Stimulated activated naive B cell treated with anti-CD40 and anti-IgM and Interleukin-4, amounts not matched to agents 10 μg/mL and 1 μg/mL and 100 μg/mL, for 72 hours (primary cell): ENCODE measurements at regions not wholly inside any gene's neighbourhood (a gene's known extent, or its start where the extent isn't known, plus 50 kb on each side); places are given as distances from the start of the nearest gene placed in this dataset.

Source experiments
- ATAC-seq, 2 donors: fragments of 150-1000 bp; cut with Tn5 transposase; replicated peaks; 2 replicates each; pipeline ENCODE4 v1.10.0; 2021; ENCODE audit warnings: moderate library complexity in 1 of 2
- DNase-seq: peaks from one replicate; pipeline ENCODE4 v3.0.0; 2021
- H3K27ac Mint-ChIP-seq: one replicate; pipeline ENCODE4 v1.8.0; 2022; ENCODE audit warnings: mild to moderate bottlenecking, mixed read lengths
- H3K27me3 Mint-ChIP-seq, 2 donors: one replicate each; pipeline ENCODE4 v1.8.0; 2022; ENCODE audit warnings: mixed read lengths in 2 of 2
- H3K36me3 Mint-ChIP-seq, 2 donors: one replicate each; pipeline ENCODE4 v1.8.0; 2022; ENCODE audit warnings: mixed read lengths in 2 of 2, mild to moderate bottlenecking in 1 of 2
- H3K4me1 Mint-ChIP-seq, 2 donors: one replicate each; pipeline ENCODE4 v1.8.0; 2022; ENCODE audit warnings: mixed read lengths in 2 of 2, mild to moderate bottlenecking in 1 of 2
- H3K4me3 Mint-ChIP-seq, 2 donors: one replicate each; pipeline ENCODE4 v1.8.0; 2022; ENCODE audit warnings: mild to moderate bottlenecking in 2 of 2, mixed read lengths in 2 of 2, moderate library complexity in 1 of 2
- H3K9me3 Mint-ChIP-seq, 2 donors: one replicate each; pipeline ENCODE4 v1.8.0; 2022; ENCODE audit warnings: mixed read lengths in 2 of 2, mild to moderate bottlenecking in 1 of 2

DNA sequence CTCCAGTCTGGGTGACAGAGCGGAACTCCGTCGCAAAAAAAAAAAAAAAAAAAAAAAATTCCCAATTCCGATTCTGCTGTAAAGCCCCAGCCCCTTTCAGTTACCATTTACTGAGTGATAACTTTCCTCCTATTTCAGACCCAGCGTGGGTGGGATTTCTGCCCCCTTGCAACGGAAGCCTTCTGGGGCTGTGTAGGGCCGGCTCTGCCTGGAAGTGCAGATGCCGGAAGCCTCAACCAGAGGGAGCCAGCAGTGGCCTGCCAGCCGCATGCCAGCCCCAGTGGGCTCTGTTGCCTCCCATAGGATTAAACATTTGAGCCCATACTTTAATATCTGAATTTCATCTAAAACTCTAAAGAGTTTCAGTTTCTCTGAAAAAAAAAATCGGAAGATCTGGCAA lies 60.0 kb upstream of the NUP50 start:
- Mint-ChIP-seq H3K27ac (no peak overlapping the region), H3K4me3 (no peak overlapping the region), H3K36me3 (no peaks in the 10 kb centered on the region), H3K27me3 (peaks cover 40 to 57% of the 10 kb centered on the region in 2 donors), H3K9me3 (no peaks in the 10 kb centered on the region), H3K4me1 (no peaks in the 10 kb centered on the region)
- no peak for ATAC-seq
- no peak for DNase-seq

- H3K9me3 Mint-ChIP-seq, result no peaks in the 10 kb centered on the region
- H3K27ac Mint-ChIP-seq, result no peak overlapping the region
- no peak overlapping the region for H3K4me3 Mint-ChIP-seq
- peaks cover 40 to 57% of the 10 kb centered on the region in 2 donors for H3K27me3 Mint-ChIP-seq
- no peak for DNase-seq
- ATAC-seq, result no peak
- H3K36me3 Mint-ChIP-seq, result no peaks in the 10 kb centered on the region
- H3K4me1 Mint-ChIP-seq, result no peaks in the 10 kb centered on the region
These were observed 59.4 kb upstream of the NUP50 start for GRCh38 chr22:45104313-45104712.

DNA sequence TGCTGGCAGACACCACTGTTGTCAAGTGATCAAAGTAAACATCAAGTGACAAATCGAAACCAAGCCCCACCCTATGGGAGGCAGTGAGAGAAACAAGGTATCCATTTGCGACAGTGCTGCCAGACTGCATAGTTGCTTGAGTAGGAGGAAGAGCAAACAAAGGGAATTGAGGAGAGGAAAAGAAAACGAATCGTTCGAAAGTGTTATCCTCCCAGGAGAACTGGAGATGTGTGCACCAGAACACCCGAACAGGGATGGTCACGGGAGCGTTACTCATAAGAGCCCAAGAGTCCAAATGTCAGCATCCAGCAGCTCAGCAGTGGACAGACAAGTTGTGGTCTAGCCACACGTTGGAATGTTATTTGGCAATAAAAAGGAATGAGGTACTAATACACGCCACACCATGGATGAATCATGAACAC lies 58.4 kb upstream of the NUP50 start:
- Mint-ChIP-seq H3K27ac (no peak overlapping the region), H3K36me3 (no peaks in the 10 kb centered on the region), H3K4me1 (no peaks in the 10 kb centered on the region), H3K4me3 (no peak overlapping the region), H3K9me3 (no peaks in the 10 kb centered on the region), H3K27me3 (peaks cover 35 to 48% of the 10 kb centered on the region in 2 donors)
- DNase-seq, result no peak
- ATAC-seq, result no peak

DNA sequence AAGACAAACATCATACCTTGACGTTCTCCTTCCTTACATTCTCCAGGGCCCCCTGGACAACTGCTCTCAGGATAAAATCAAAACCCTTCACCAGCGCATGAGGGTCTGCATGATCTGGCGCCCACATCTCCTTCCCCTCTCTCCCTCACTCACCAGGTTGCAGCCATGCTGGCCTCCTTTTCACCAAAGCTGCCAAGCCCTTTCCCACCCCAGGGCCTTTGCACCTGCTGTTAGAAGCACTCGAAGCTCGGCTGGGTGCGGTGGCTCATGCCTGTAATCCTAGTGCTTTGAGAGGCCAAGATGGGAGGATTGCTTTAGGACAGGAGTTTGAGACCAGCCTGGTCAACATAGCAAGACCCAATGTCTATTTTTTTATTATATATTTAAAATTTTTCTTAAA lies 56.1 kb upstream of the NUP50 start:
- peaks cover 3% of the 10 kb centered on the region in 2 donors for H3K9me3 Mint-ChIP-seq
- no peak overlapping the region for H3K4me3 Mint-ChIP-seq
- DNase-seq, result no peak
- H3K4me1 Mint-ChIP-seq, result no peaks in the 10 kb centered on the region
- no peak overlapping the region for H3K27ac Mint-ChIP-seq
- peaks cover 32 to 43% of the 10 kb centered on the region in 2 donors for H3K27me3 Mint-ChIP-seq
- ATAC-seq, result no peak
- H3K36me3 Mint-ChIP-seq, result peaks cover 0 to under 1% of the 10 kb centered on the region in 2 donors

DNA sequence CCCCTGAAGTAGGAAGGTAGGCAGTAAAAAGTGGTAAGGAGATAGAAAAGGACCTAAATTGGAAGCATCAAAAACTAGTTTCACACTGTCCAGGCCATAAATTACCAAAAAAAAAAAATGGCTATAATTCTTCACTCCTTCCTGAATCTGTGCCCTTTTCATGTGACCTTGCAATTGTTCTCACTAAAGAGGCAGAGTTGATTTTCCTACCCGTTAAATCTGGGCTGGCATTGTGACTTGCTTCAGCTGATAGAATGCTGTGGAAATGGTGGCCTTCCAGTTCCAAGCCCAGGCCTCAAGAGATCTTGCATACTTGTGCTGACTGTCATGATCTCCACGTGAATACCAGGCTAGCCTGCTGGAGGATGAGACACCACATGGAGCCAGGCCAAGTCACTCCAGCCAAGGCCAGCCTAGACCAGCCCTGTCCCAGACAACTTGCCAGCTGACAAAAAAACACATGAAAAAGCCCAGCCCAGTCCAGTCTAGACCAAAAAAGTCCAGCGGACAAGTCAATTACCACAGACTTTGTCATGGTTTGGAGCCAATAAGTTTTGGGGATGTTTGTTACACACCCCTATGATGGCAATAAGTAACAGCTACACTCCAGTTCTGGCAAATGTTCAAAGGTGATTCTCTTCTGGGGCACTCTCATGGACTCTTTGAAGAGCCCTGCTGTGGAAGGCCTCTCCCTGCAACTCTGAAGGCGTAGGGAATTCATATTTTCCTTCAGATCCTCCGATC lies 51.4 kb upstream of the NUP50 start:
- no peak for DNase-seq
- H3K36me3 Mint-ChIP-seq, result peaks cover 0 to 3% of the 10 kb centered on the region in 2 donors
- H3K27me3 Mint-ChIP-seq, result peaks cover 36 to 41% of the 10 kb centered on the region in 2 donors
- H3K27ac Mint-ChIP-seq, result no peak overlapping the region
- no peak overlapping the region for H3K4me3 Mint-ChIP-seq
- H3K4me1 Mint-ChIP-seq, result no peaks in the 10 kb centered on the region
- H3K9me3 Mint-ChIP-seq, result peaks cover 5 to 7% of the 10 kb centered on the region in 2 donors
- no peak for ATAC-seq
